H1 (cell line): ENCODE measurements at regions not wholly inside any gene's neighbourhood (a gene's known extent, or its start where the extent isn't known, plus 50 kb on each side); places are given as distances from the start of the nearest gene placed in this dataset.

ENCODE experiments used
- CTCF ChIA-PET: fragments of 300-600 bp; sonication (Branson Sonifier 250); formaldehyde crosslinking; loops from one replicate; lab custom pipeline; 2021; ENCODE audit not compliant: partially characterized antibody; lab: Charles Lee
- POLR2A ChIA-PET: fragments of 300-600 bp; sonication (Branson Sonifier 250); formaldehyde crosslinking; loops from one replicate; lab custom pipeline; 2021; ENCODE audit warnings: inconsistent platforms; ENCODE audit not compliant: partially characterized antibody; lab: Charles Lee
- DNase-seq, 2 experiments: peaks; one replicate each; pipeline versions ENCODE4 v3.0.0 to v3.0.0-alpha.2; 2010 to 2022; ENCODE audit warnings: low spot score in 2 of 2, low read depth in 1 of 2, mixed read lengths in 1 of 2
- FAIRE-seq: peaks from 2 replicates; lab custom pipeline; 2011; peaks lifted over from hg19 to GRCh38; lab: Jason Lieb, UNC
- H2AFZ ChIP-seq: 2 replicates; pipeline ENCODE4 v1.8.1; 2012; ENCODE audit warnings: low read length, inconsistent platforms
- H2AK5ac ChIP-seq: 2 replicates; pipeline ENCODE4 v1.6.1; 2013; ENCODE audit warnings: low read depth, low read length
- H2BK120ac ChIP-seq: replicated peaks from 2 replicates; pipeline ENCODE3; 2013; ENCODE audit warnings: low read depth, low read length, inconsistent platforms
- H2BK12ac ChIP-seq: 2 replicates; pipeline ENCODE4 v1.6.1; 2013; ENCODE audit warnings: low read depth, low read length
- H2BK15ac ChIP-seq: 2 replicates; pipeline ENCODE4 v1.6.1; 2013; ENCODE audit warnings: low read length
- H2BK20ac ChIP-seq: 2 replicates; pipeline ENCODE4 v1.6.1; 2013; ENCODE audit warnings: low read length
- H2BK5ac ChIP-seq: 2 replicates; pipeline ENCODE4 v1.6.1; 2013; ENCODE audit warnings: low read depth, low read length
- H3K14ac ChIP-seq: 2 replicates; pipeline ENCODE4 v1.6.1; 2013; ENCODE audit warnings: inconsistent platforms; ENCODE audit not compliant: insufficient read length
- H3K18ac ChIP-seq: 2 replicates; pipeline ENCODE4 v1.6.1; 2013; ENCODE audit warnings: low read length; ENCODE audit errors: extremely low read depth
- H3K23ac ChIP-seq: 2 replicates; pipeline ENCODE4 v1.6.1; 2013; ENCODE audit warnings: inconsistent platforms; ENCODE audit not compliant: insufficient read length
- H3K23me2 ChIP-seq: 2 replicates; pipeline ENCODE4 v1.6.1; 2013; ENCODE audit warnings: low read depth, low read length
- H3K27ac ChIP-seq: 2 replicates; pipeline ENCODE4 v1.6.1; 2011; ENCODE audit warnings: low read depth, low read length, inconsistent platforms
- H3K27me3 ChIP-seq, 4 experiments: replicated peaks in 1 of 4; 1 replicate in 1 of 4; 2 replicates in 3 of 4; pipeline versions ENCODE4 v1.6.1 to v1.8.1; 2011 to 2013; ENCODE audit warnings: low read length in 3 of 4, mild to moderate bottlenecking in 3 of 4, inconsistent platforms in 2 of 4, mixed read lengths in 2 of 4, moderate library complexity in 1 of 4; ENCODE audit not compliant: control insufficient read depth in 3 of 4, insufficient read depth in 3 of 4; ENCODE audit errors: extremely low read depth in 1 of 4
- H3K36me3 ChIP-seq, 4 experiments: 2 replicates each; pipeline versions ENCODE4 v1.6.1 to v1.8.1; 2011 to 2013; ENCODE audit warnings: mild to moderate bottlenecking in 4 of 4, low read length in 3 of 4, moderate library complexity in 2 of 4, control low read depth in 1 of 4, inconsistent platforms in 1 of 4; ENCODE audit not compliant: insufficient read depth in 4 of 4, control insufficient read depth in 2 of 4
- H3K4ac ChIP-seq: replicated peaks from 2 replicates; pipeline ENCODE3; 2013; ENCODE audit warnings: low read length, low read depth, mixed read lengths, inconsistent platforms; ENCODE audit not compliant: insufficient read length
- H3K4me1 ChIP-seq, 4 experiments: replicated peaks in 1 of 4; 1 replicate in 1 of 4; 2 replicates in 3 of 4; pipeline versions ENCODE4 v1.6.1 to v1.8.1; 2011 to 2013; ENCODE audit warnings: low read length in 3 of 4, inconsistent platforms in 2 of 4, mixed read lengths in 1 of 4; ENCODE audit not compliant: insufficient read depth in 4 of 4, control insufficient read depth in 3 of 4
- H3K4me2 ChIP-seq, 2 experiments: 2 replicates each; pipeline versions ENCODE4 v1.6.1 to v1.8.1; 2011 to 2013; ENCODE audit warnings: low read depth in 2 of 2, low read length in 2 of 2, control low read depth in 1 of 2, inconsistent platforms in 1 of 2, mild to moderate bottlenecking in 1 of 2; ENCODE audit not compliant: insufficient read depth in 1 of 2
- H3K4me3 ChIP-seq, 4 experiments: fragments of 200-600, 300-600 bp in 1 of 4; sonication (generic), shearing (Covaris generic), sonication (Bioruptor Twin) in 1 of 4; 2 replicates each; pipeline versions ENCODE4 v1.5.1 to v1.8.1; 2011 to 2016; ENCODE audit warnings: low read length in 4 of 4, low read depth in 3 of 4, control low read depth in 2 of 4, inconsistent platforms in 2 of 4, mild to moderate bottlenecking in 2 of 4, mixed read lengths in 1 of 4, moderate library complexity in 1 of 4; ENCODE audit not compliant: insufficient read depth in 2 of 4; ENCODE audit errors: extremely low read depth in 1 of 4
- H3K56ac ChIP-seq: replicated peaks from 2 replicates; pipeline ENCODE3; 2013; ENCODE audit warnings: low read depth, mild to moderate bottlenecking, mixed read lengths, low read length, inconsistent platforms; ENCODE audit not compliant: insufficient read length
- H3K79me1 ChIP-seq: 2 replicates; pipeline ENCODE4 v1.6.1; 2013; ENCODE audit warnings: low read depth, low read length, control low read depth
- H3K79me2 ChIP-seq, 2 experiments: 2 replicates each; pipeline versions ENCODE4 v1.6.1 to v1.8.1; 2012 to 2013; ENCODE audit warnings: low read length in 2 of 2, mild to moderate bottlenecking in 2 of 2, inconsistent platforms in 1 of 2; ENCODE audit not compliant: insufficient read depth in 2 of 2, control insufficient read depth in 1 of 2
- H3K9ac ChIP-seq, 4 experiments: replicated peaks in 1 of 4; 1 replicate in 1 of 4; 2 replicates in 3 of 4; pipeline versions ENCODE4 v1.6.1 to v1.8.1; 2011 to 2013; ENCODE audit warnings: low read depth in 3 of 4, low read length in 3 of 4, control low read depth in 2 of 4, mild to moderate bottlenecking in 2 of 4, moderate library complexity in 2 of 4, inconsistent platforms in 1 of 4; ENCODE audit errors: extremely low read depth in 1 of 4
- H3K9me3 ChIP-seq, 2 experiments: 2 replicates each; pipeline versions ENCODE4 v1.6.1 to v1.8.1; 2012 to 2013; ENCODE audit warnings: mild to moderate bottlenecking in 2 of 2, moderate library complexity in 2 of 2, control low read depth in 1 of 2, inconsistent platforms in 1 of 2, low read depth in 1 of 2, low read length in 1 of 2, mixed read lengths in 1 of 2; ENCODE audit not compliant: insufficient read depth in 2 of 2
- H4K20me1 ChIP-seq, 2 experiments: replicated peaks in 1 of 2; 2 replicates each; pipeline versions ENCODE3 to v1.8.1; 2011 to 2013; ENCODE audit warnings: inconsistent platforms in 2 of 2, low read length in 2 of 2, mild to moderate bottlenecking in 1 of 2; ENCODE audit not compliant: insufficient read depth in 2 of 2, control insufficient read depth in 1 of 2
- H4K5ac ChIP-seq: 2 replicates; pipeline ENCODE4 v1.6.1; 2013; ENCODE audit warnings: low read length, low read depth, mixed read lengths, inconsistent platforms; ENCODE audit not compliant: insufficient read length
- H4K8ac ChIP-seq: 2 replicates; pipeline ENCODE4 v1.8.0; 2013; ENCODE audit warnings: mild to moderate bottlenecking, moderate library complexity, low read length, inconsistent platforms; ENCODE audit not compliant: insufficient read depth; ENCODE audit errors: extremely low read depth
- H4K91ac ChIP-seq: replicated peaks from 2 replicates; pipeline ENCODE3; 2013; ENCODE audit warnings: low read length, mixed read lengths, inconsistent platforms; ENCODE audit not compliant: insufficient read length
- BACH1 ChIP-seq: IDR thresholded peaks from 2 replicates; pipeline ENCODE4 v1.6.1; 2012; ENCODE audit warnings: low read length, improper control_type of control experiment
- CREB1 ChIP-seq: IDR thresholded peaks from 2 replicates; pipeline ENCODE4 v1.6.1; 2012; ENCODE audit warnings: inconsistent platforms
- CTBP2 ChIP-seq: IDR thresholded peaks from 2 replicates; pipeline ENCODE4 v1.7.0; 2011; ENCODE audit warnings: borderline replicate concordance, mild to moderate bottlenecking, moderate library complexity, mixed read lengths, low read length; ENCODE audit not compliant: insufficient read depth, insufficient read length
- FOSL1 ChIP-seq: IDR thresholded peaks from 2 replicates; pipeline ENCODE4 v1.6.1; 2011; ENCODE audit warnings: mild to moderate bottlenecking, low read depth, low read length, moderate library complexity; ENCODE audit not compliant: insufficient read depth
- RAD21 ChIP-seq, 2 experiments: IDR thresholded peaks in 1 of 2; conservative IDR thresholded peaks in 1 of 2; 2 replicates each; pipeline ENCODE4 v1.6.1; 2011; ENCODE audit warnings: low read depth in 2 of 2, low read length in 2 of 2, improper control_type of control experiment in 1 of 2, inconsistent platforms in 1 of 2, mild to moderate bottlenecking in 1 of 2, moderate library complexity in 1 of 2
- RNF2 ChIP-seq: fragments of 200-900, 300-1000 bp; sonication (generic); IDR thresholded peaks from 2 replicates; pipeline ENCODE4 v1.7.1; 2016; ENCODE audit warnings: borderline replicate concordance, low read depth, mild to moderate bottlenecking, antibody characterized with exemption, low read length; ENCODE audit not compliant: poor library complexity, severe bottlenecking; ENCODE audit errors: missing control alignments
- RXRA ChIP-seq: IDR thresholded peaks from 2 replicates; pipeline ENCODE4 v1.6.1; 2011; ENCODE audit warnings: low read depth, mild to moderate bottlenecking, low read length, moderate library complexity; ENCODE audit not compliant: insufficient read depth
- TAF7 ChIP-seq: optimal IDR thresholded peaks from 2 replicates; pipeline ENCODE3; 2011; ENCODE audit warnings: low read depth, mild to moderate bottlenecking, inconsistent platforms, low read length, moderate library complexity, borderline replicate concordance
- WGBS, 2 experiments: shearing (Covaris generic) in 1 of 2; methylation state at CpG; one replicate each; pipeline versions ENCODE4 v1.1.6 to v1.1.7; 2013 to 2015; ENCODE audit warnings: low lambda C conversion rate in 2 of 2, mixed read lengths in 2 of 2, inconsistent platforms in 1 of 2, low coverage in 1 of 2, missing lambda C conversion rate in 1 of 2; ENCODE audit not compliant: insufficient replicate concordance in 2 of 2, insufficient coverage in 1 of 2, insufficient read length in 1 of 2; ENCODE audit errors: extremely low coverage in 1 of 2, missing lambda C conversion rate in 1 of 2; 5-methylcytosine and 5-hydroxymethylcytosine counted together
- TF ChIP-seq, protein P1 (sequence below): IDR thresholded peaks from 2 replicates; pipeline ENCODE4 v1.6.1; 2011; ENCODE audit warnings: low read length, improper control_type of control experiment
- TF ChIP-seq, protein P2 (sequence below): IDR thresholded peaks from 2 replicates; pipeline ENCODE4 v1.6.1; 2012; ENCODE audit warnings: low read length, inconsistent platforms

DNA sequence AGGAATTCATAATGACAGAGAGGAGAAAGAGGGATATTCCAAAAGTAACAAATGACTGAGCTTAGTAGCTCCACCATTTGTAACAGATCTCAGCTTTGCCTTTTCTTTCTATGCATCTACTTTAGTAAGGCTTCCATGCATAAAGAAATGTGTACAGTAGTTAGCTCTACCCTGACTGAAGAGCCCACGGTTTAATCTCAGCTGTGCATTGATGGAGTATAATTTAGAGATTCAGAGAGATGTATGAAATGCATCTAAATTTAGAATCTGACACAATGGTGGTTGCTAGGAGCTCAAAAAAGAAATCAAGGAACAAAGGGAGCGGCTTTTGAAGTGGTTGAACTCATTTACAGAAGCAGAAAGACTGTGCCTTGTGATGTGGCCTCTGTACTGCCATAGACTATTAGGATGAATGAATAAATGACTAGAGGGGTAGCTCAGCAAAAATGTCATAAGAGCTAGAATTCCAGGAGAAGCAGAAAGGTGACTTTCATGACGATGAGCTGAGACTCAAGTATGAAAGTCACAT, 838.6 kb downstream of the RPS29 start:
- Histone ChIP-seq H3K4me1 (no peaks in the 10 kb centered on the region), H3K4ac (no peak overlapping the region), H2BK20ac (no peak overlapping the region), H3K56ac (no peak overlapping the region), H4K91ac (no peak overlapping the region), H3K14ac (no peak overlapping the region), H3K4me2 (no peak overlapping the region), H4K8ac (no peak overlapping the region), H3K27ac (no peak overlapping the region), H3K4me3 (no peak overlapping the region), H2AK5ac (no peak overlapping the region), H3K23ac (no peak overlapping the region), H2AFZ (no peak overlapping the region), H2BK120ac (no peak overlapping the region), H2BK5ac (no peak overlapping the region), H3K79me1 (no peaks in the 10 kb centered on the region), H3K9me3 (no peaks in the 10 kb centered on the region), H2BK15ac (no peak overlapping the region), H3K23me2 (no peaks in the 10 kb centered on the region), H2BK12ac (no peak overlapping the region), H3K27me3 (no peaks in the 10 kb centered on the region), H3K18ac (no peak overlapping the region), H4K20me1 (no peaks in the 10 kb centered on the region), H4K5ac (no peak overlapping the region), H3K79me2 (no peaks in the 10 kb centered on the region), H3K36me3 (no peaks in the 10 kb centered on the region), H3K9ac (no peak overlapping the region)
- FAIRE-seq (no peak), DNase-seq (no peak)
- ChIA-PET CTCF (no interaction called here), POLR2A (no interaction called here)
- WGBS, 2 experiments = 93% methylated on average over 3 of the region's 3 CpGs; no CpG with 5 or more reads in 1 of the 2 experiments
- TF ChIP-seq BACH1 (no peak), TAF7 (no peak), CTBP2 (no peak), RAD21 (IDR thresholded peaks at IDR 0.05 in 1 of 2, conservative IDR thresholded peaks at IDR 0.05 in 1 of 2; ENCODE audit: low read depth in 2 of 2, low read length in 2 of 2) (no peak), CREB1 (no peak), RNF2 (no peak), FOSL1 (no peak), RXRA (no peak)
- TF ChIP-seq, protein P1, sequence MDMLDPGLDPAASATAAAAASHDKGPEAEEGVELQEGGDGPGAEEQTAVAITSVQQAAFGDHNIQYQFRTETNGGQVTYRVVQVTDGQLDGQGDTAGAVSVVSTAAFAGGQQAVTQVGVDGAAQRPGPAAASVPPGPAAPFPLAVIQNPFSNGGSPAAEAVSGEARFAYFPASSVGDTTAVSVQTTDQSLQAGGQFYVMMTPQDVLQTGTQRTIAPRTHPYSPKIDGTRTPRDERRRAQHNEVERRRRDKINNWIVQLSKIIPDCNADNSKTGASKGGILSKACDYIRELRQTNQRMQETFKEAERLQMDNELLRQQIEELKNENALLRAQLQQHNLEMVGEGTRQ = no peak
- TF ChIP-seq, protein P2, sequence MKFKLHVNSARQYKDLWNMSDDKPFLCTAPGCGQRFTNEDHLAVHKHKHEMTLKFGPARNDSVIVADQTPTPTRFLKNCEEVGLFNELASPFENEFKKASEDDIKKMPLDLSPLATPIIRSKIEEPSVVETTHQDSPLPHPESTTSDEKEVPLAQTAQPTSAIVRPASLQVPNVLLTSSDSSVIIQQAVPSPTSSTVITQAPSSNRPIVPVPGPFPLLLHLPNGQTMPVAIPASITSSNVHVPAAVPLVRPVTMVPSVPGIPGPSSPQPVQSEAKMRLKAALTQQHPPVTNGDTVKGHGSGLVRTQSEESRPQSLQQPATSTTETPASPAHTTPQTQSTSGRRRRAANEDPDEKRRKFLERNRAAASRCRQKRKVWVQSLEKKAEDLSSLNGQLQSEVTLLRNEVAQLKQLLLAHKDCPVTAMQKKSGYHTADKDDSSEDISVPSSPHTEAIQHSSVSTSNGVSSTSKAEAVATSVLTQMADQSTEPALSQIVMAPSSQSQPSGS = no peak
